A549 (cell line): ENCODE measurements at regions not wholly inside any gene's neighbourhood (a gene's known extent, or its start where the extent isn't known, plus 50 kb on each side); places are given as distances from the start of the nearest gene placed in this dataset.

Experiments used
- ATOH8 ChIP-seq: fragments of 250-450 bp; sonication (Bioruptor Pico); IDR thresholded peaks from 2 replicates; pipeline ENCODE4 v1.5.0; 2020; ENCODE audit warnings: low read depth, mild to moderate bottlenecking, moderate library complexity
- CTCF ChIP-seq: fragments of >200 bp; sonication (Bioruptor Twin); formaldehyde crosslinking; IDR thresholded peaks from 3 replicates; pipeline ENCODE4 v1.5.1; 2016
- EP300 ChIP-seq, 2 experiments: fragments of >200 bp; sonication (Bioruptor Twin); formaldehyde crosslinking; IDR thresholded peaks; 2 replicates in 1 of 2; 3 replicates in 1 of 2; pipeline ENCODE4 v1.6.1; 2016 to 2017
- KDM1A ChIP-seq: fragments of 200-600 bp; sonication (generic); IDR thresholded peaks from 2 replicates; pipeline ENCODE4 v1.6.1; 2016; ENCODE audit warnings: low read depth, mild to moderate bottlenecking
- PHF8 ChIP-seq: fragments of 200-600 bp; sonication (generic); IDR thresholded peaks from 2 replicates; pipeline ENCODE4 v1.6.1; 2016; ENCODE audit warnings: low read depth, mild to moderate bottlenecking, antibody characterized with exemption, moderate library complexity, borderline replicate concordance
- POLR2A ChIP-seq: IDR thresholded peaks from 2 replicates; pipeline ENCODE4 v1.6.1; 2012; ENCODE audit warnings: mild to moderate bottlenecking, low read length
- RAD21 ChIP-seq, 2 experiments: fragments of >200 bp in 1 of 2; sonication (Bioruptor Twin) in 1 of 2; formaldehyde crosslinking in 1 of 2; IDR thresholded peaks in 1 of 2; conservative IDR thresholded peaks in 1 of 2; 2 replicates in 1 of 2; 3 replicates in 1 of 2; pipeline ENCODE4 v1.6.1; 2012 to 2018; ENCODE audit warnings: inconsistent platforms in 1 of 2
- SMC3 ChIP-seq: fragments of >200 bp; sonication (Bioruptor Twin); formaldehyde crosslinking; IDR thresholded peaks from 3 replicates; pipeline ENCODE4 v1.6.1; 2018; ENCODE audit warnings: inconsistent platforms

GRCh38 chr21:17295997-17296396 is 216.8 kb upstream of the CXADR start:
- TF ChIP-seq CTCF (no peak), KDM1A (no peak), RAD21 (conservative IDR thresholded peaks at IDR 0.05 in 1 of 2, IDR thresholded peaks at IDR 0.05 in 1 of 2) (no peak), SMC3 (no peak), PHF8 (no peak), EP300 (IDR thresholded peaks at IDR 0.05) (no peak), ATOH8 (CRISPR knock-in tag) (no peak), POLR2A (no peak)
